Transverse colon (tissue), 4 donors: ENCODE measurements at regions not wholly inside any gene's neighbourhood (a gene's known extent, or its start where the extent isn't known, plus 50 kb on each side); places are given as distances from the start of the nearest gene placed in this dataset.

Experiments
- DNase-seq: peaks from one replicate; pipeline ENCODE4 v3.0.0-alpha.2; 2019
- H3K27ac ChIP-seq, 4 donors: fragments of 200-600 bp; sonication (generic); 2 replicates each; pipeline ENCODE4 v1.5.1; 2016 to 2018; ENCODE audit warnings: inconsistent platforms in 4 of 4
- H3K27me3 ChIP-seq: fragments of 200-600 bp; sonication (generic); 2 replicates; pipeline ENCODE4 v1.5.1; 2017; ENCODE audit warnings: inconsistent platforms
- H3K36me3 ChIP-seq, 4 donors: fragments of 200-600 bp; sonication (generic); 2 replicates each; pipeline ENCODE4 v1.5.1; 2017 to 2019; ENCODE audit warnings: inconsistent platforms in 4 of 4
- H3K4me1 ChIP-seq, 4 donors: fragments of 200-600 bp; sonication (generic); 2 replicates each; pipeline ENCODE4 v1.5.1; 2017 to 2020; ENCODE audit warnings: inconsistent platforms in 4 of 4
- H3K4me3 ChIP-seq, 4 donors: fragments of 200-600 bp; sonication (generic); 1 replicate in 1 of 4; 2 replicates in 3 of 4; pipeline versions ENCODE4 v1.5.1 to v1.6.1; 2017 to 2019; ENCODE audit warnings: inconsistent platforms in 4 of 4
- H3K9me3 ChIP-seq, 2 donors: fragments of 200-600 bp; sonication (generic); 2 replicates each; pipeline ENCODE4 v1.5.1; 2017 to 2019; ENCODE audit warnings: inconsistent platforms in 2 of 2
- CTCF ChIP-seq, 5 experiments: fragments of 200-600 bp in 3 of 5; fragments of 450-650 bp in 2 of 5; sonication (generic) in 3 of 5; IDR thresholded peaks; 1 replicate in 2 of 5; 2 replicates in 3 of 5; pipeline ENCODE4 v1.5.1; 2016 to 2017; ENCODE audit warnings: antibody characterized with exemption in 5 of 5, inconsistent platforms in 3 of 5, mild to moderate bottlenecking in 2 of 5, moderate library complexity in 1 of 5
- EP300 ChIP-seq: sonication (generic); formaldehyde crosslinking; IDR thresholded peaks from one replicate; pipeline ENCODE4 v1.6.1; 2017; ENCODE audit warnings: antibody characterized with exemption, low read depth
- POLR2A ChIP-seq: fragments of 450-650 bp; IDR thresholded peaks from one replicate; pipeline ENCODE4 v1.6.1; 2016; ENCODE audit warnings: antibody characterized with exemption, mild to moderate bottlenecking, moderate library complexity
- POLR2AphosphoS5 ChIP-seq, 3 donors: sonication (generic); formaldehyde crosslinking; IDR thresholded peaks; one replicate each; pipeline ENCODE4 v1.6.1; 2016; ENCODE audit warnings: antibody characterized with exemption in 3 of 3
- whole genome bisulfite sequencing, 2 donors: methylation state at CpG; one replicate each; pipeline ENCODE4 v1.1.5; 2018; ENCODE audit warnings: low coverage in 1 of 2; 5-methylcytosine and 5-hydroxymethylcytosine counted together
- in situ Hi-C, 4 donors: fragments of 200-750 bp; cut with MboI; loops; one replicate each; pipeline versions ENCODE4 v1.15.0 to v1.15.1; 2017; ENCODE audit warnings: low sequenced_read_pairs in 3 of 4, low pct_ligation_motif_present in 1 of 4, low pct_unique_long_range_greater_than_20kb in 1 of 4
- intact Hi-C: fragments of 100-400 bp; cut with DNase I; formaldehyde crosslinking; loops from one replicate; pipeline ENCODE4 v1.15.1; 2023; ENCODE audit warnings: low total_unique reads

GRCh38 chr9:100724886-100725285 lies 147.0 kb downstream of the CAVIN4 start:
- TF ChIP-seq CTCF (IDR thresholded peaks at IDR 0.05): no peak
- TF ChIP-seq POLR2A: no peak
- TF ChIP-seq EP300: no peak
- WGBS, 2 donors: 73 to 100% methylated on average over 1 to 5 of the region's 5 CpGs
- Histone ChIP-seq H3K4me3 (no peak overlapping the region), H3K4me1 (no peaks in the 10 kb centered on the region), H3K27me3 (no peaks in the 10 kb centered on the region), H3K36me3 (no peaks in the 10 kb centered on the region), H3K27ac (no peak overlapping the region), H3K9me3 (no peaks in the 10 kb centered on the region)
- intact Hi-C loops (no loop called here), in situ Hi-C loops (loop anchor here in 2 of 4 donors (25.0 kb wide), 1 partner anchor 587 kb away; no protein-coding TSS in a partner anchor)
- DNase-seq: no peak

GRCh38 chr9:100725371-100725770 lies 147.5 kb downstream of the CAVIN4 start:
- TF ChIP-seq CTCF (IDR thresholded peaks at IDR 0.05): no peak
- no peak for TF ChIP-seq POLR2AphosphoS5 (IDR thresholded peaks at IDR 0.05)
- TF ChIP-seq EP300: no peak
- TF ChIP-seq POLR2A: no peak
- Histone ChIP-seq H3K36me3 (no peaks in the 10 kb centered on the region), H3K27ac (no peak overlapping the region), H3K4me3 (no peak overlapping the region), H3K9me3 (no peaks in the 10 kb centered on the region), H3K27me3 (no peaks in the 10 kb centered on the region), H3K4me1 (no peaks in the 10 kb centered on the region)
- no peak for DNase-seq
- intact Hi-C loops: no loop called here
- in situ Hi-C loops: no loop called here
- WGBS, 2 donors: 69 to 83% methylated on average over 2 to 3 of the region's 3 CpGs

- intact Hi-C loops (no loop called here), in situ Hi-C loops (no loop called here)
- no peaks in the 10 kb centered on the region for H3K27me3 ChIP-seq
- no peaks in the 10 kb centered on the region for H3K9me3 ChIP-seq
- WGBS, 2 donors: 71% methylated on average over 2 of the region's 2 CpGs; no CpG with 5 or more reads in 1 of the 2 donors
- no peaks in the 10 kb centered on the region for H3K4me1 ChIP-seq
- H3K36me3 ChIP-seq: no peaks in the 10 kb centered on the region
- TF ChIP-seq CTCF (IDR thresholded peaks at IDR 0.05): no peak
- DNase-seq: no peak
- H3K4me3 ChIP-seq: no peak overlapping the region
- no peak overlapping the region for H3K27ac ChIP-seq
Observed at GRCh38 chr9:100729336-100729895, 151.5 kb downstream of the CAVIN4 start.

- Histone ChIP-seq H3K27me3 (no peaks in the 10 kb centered on the region), H3K27ac (no peak overlapping the region), H3K36me3 (no peaks in the 10 kb centered on the region), H3K4me3 (no peak overlapping the region), H3K9me3 (no peaks in the 10 kb centered on the region), H3K4me1 (no peaks in the 10 kb centered on the region)
- 42 to 45% methylated on average over 2 of the region's 2 CpGs for WGBS, 2 donors
- in situ Hi-C loops (no loop called here), intact Hi-C loops (no loop called here)
- no peak for DNase-seq
- TF ChIP-seq POLR2AphosphoS5 (IDR thresholded peaks at IDR 0.05) (no peak), EP300 (no peak), POLR2A (no peak), CTCF (IDR thresholded peaks at IDR 0.05) (no peak)
Observed at GRCh38 chr9:100730086-100730485, 152.2 kb downstream of the CAVIN4 start.
